K562 (cell line): ENCODE measurements at regions not wholly inside any gene's neighbourhood (a gene's known extent, or its start where the extent isn't known, plus 50 kb on each side); places are given as distances from the start of the nearest gene placed in this dataset.

Experiments
- ATAC-seq: fragments of 200-7000 bp; cut with Tn5 transposase; 3 replicates; pipeline ENCODE4 v1.9.1; 2020; ENCODE audit warnings: moderate library complexity
- BruUV-seq: library from RNA; stranded (reverse); fragments of 400-500 nt; replicated peaks from 2 replicates; lab custom pipeline; 2021; lab: Mats Ljungman, UMichigan
- CTCF ChIA-PET: fragments of 300-600 bp; formaldehyde crosslinking; extraction: SDS; loops from one replicate; lab custom pipeline; 2021; ENCODE audit warnings: low intra/inter-chr PET ratio; lab: Yijun Ruan, JAX
- POLR2A ChIA-PET: fragments of 300-600, 350-650 bp; sonication (Branson Sonifier 250); formaldehyde crosslinking; extraction: SDS; loops from one replicate; lab custom pipeline; 2021; ENCODE audit warnings: antibody characterized with exemption, inconsistent platforms; lab: Yijun Ruan, JAX
- DNase-seq, 4 experiments: peaks; one replicate each; pipeline versions ENCODE4 v3.0.0 to v3.0.0-alpha.2; 2011 to 2018; ENCODE audit warnings: low spot score in 3 of 4, mixed read lengths in 3 of 4; ENCODE audit errors: extremely low read depth in 1 of 4
- FAIRE-seq: peaks from 2 replicates; lab custom pipeline; 2011; peaks lifted over from hg19 to GRCh38; lab: Jason Lieb, UNC
- H2AFZ ChIP-seq: 2 replicates; pipeline ENCODE4 v1.6.0; 2011; ENCODE audit warnings: low read depth, low read length, control low read depth, inconsistent platforms
- H3K27ac ChIP-seq: fragments of 200-600 bp; 3 replicates; pipeline ENCODE4 v1.8.0; 2011; ENCODE audit warnings: low read depth, mild to moderate bottlenecking, control low read depth, inconsistent platforms, low read length, moderate library complexity, mixed read lengths; ENCODE audit errors: extremely low read depth
- H3K27me3 ChIP-seq, 2 experiments: fragments of 300-600 bp in 1 of 2; 2 replicates in 1 of 2; 3 replicates in 1 of 2; pipeline versions ENCODE4 v1.6.0 to v1.8.0; 2011; ENCODE audit warnings: inconsistent platforms in 2 of 2, low read length in 2 of 2, mild to moderate bottlenecking in 1 of 2, mixed read lengths in 1 of 2, moderate library complexity in 1 of 2; ENCODE audit not compliant: control insufficient read depth in 2 of 2, insufficient read depth in 2 of 2
- H3K36me3 ChIP-seq: fragments of 300-600 bp; 3 replicates; pipeline ENCODE4 v1.8.0; 2011; ENCODE audit warnings: mild to moderate bottlenecking, low read length, inconsistent platforms; ENCODE audit not compliant: control insufficient read depth, insufficient read depth
- H3K4me1 ChIP-seq, 2 experiments: fragments of 200-600 bp in 1 of 2; replicated peaks in 1 of 2; 2 replicates in 1 of 2; 3 replicates in 1 of 2; pipeline versions ENCODE4 v1.5.1 to v1.8.0; 2011; ENCODE audit warnings: inconsistent platforms in 2 of 2, low read length in 2 of 2, mild to moderate bottlenecking in 1 of 2, mixed read lengths in 1 of 2, moderate library complexity in 1 of 2; ENCODE audit not compliant: control insufficient read depth in 2 of 2, insufficient read depth in 2 of 2
- H3K4me2 ChIP-seq: 2 replicates; pipeline ENCODE4 v1.6.1; 2011; ENCODE audit warnings: low read length, control low read depth, inconsistent platforms, mixed read lengths; ENCODE audit not compliant: insufficient read depth
- H3K4me3 ChIP-seq: fragments of 200-600 bp; sonication (generic), shearing (Covaris generic); 2 replicates; pipeline ENCODE4 v1.5.1; 2016; ENCODE audit warnings: control low read depth, inconsistent platforms
- H3K79me2 ChIP-seq: fragments of 200-600 bp; 3 replicates; pipeline ENCODE4 v1.8.0; 2011; ENCODE audit warnings: low read length, inconsistent platforms; ENCODE audit not compliant: control insufficient read depth, insufficient read depth
- H3K9ac ChIP-seq, 2 experiments: 2 replicates each; pipeline versions ENCODE4 v1.6.0 to v1.6.1; 2011; ENCODE audit warnings: low read depth in 2 of 2, low read length in 2 of 2, control low read depth in 1 of 2, inconsistent platforms in 1 of 2, mild to moderate bottlenecking in 1 of 2, mixed read lengths in 1 of 2; ENCODE audit not compliant: insufficient read depth in 1 of 2
- H3K9me1 ChIP-seq: one replicate; pipeline ENCODE4 v1.6.0; 2011; ENCODE audit warnings: inconsistent platforms, mild to moderate bottlenecking, low read length, moderate library complexity; ENCODE audit not compliant: control insufficient read depth, insufficient read depth
- H3K9me3 ChIP-seq: replicated peaks from 2 replicates; pipeline ENCODE4 v1.5.1; 2011; ENCODE audit warnings: low read depth, low read length, inconsistent platforms; ENCODE audit not compliant: control insufficient read depth, insufficient read depth
- H4K20me1 ChIP-seq: replicated peaks from 2 replicates; pipeline ENCODE4 v1.6.1; 2011; ENCODE audit warnings: low read length, inconsistent platforms, mixed read lengths; ENCODE audit not compliant: control insufficient read depth, insufficient read depth
- ARID3A ChIP-seq: IDR thresholded peaks from 2 replicates; pipeline ENCODE4 v1.6.1; 2012; ENCODE audit warnings: low read depth, low read length, improper control_type of control experiment, borderline replicate concordance
- ASH1L ChIP-seq: fragments of 450-650 bp; IDR thresholded peaks from 2 replicates; pipeline ENCODE4 v1.6.1; 2018; ENCODE audit warnings: borderline replicate concordance, mild to moderate bottlenecking, low read depth; ENCODE audit not compliant: partially characterized antibody
- CBFB ChIP-seq: sonication (generic); formaldehyde crosslinking; IDR thresholded peaks from 2 replicates; pipeline ENCODE4 v1.4.0; 2020; ENCODE audit warnings: mild to moderate bottlenecking, missing genetic modification reagents
- ELK3 ChIP-seq: fragments of 450-650 bp; formaldehyde crosslinking; IDR thresholded peaks from 2 replicates; pipeline ENCODE4 v1.4.0; 2020; ENCODE audit warnings: mild to moderate bottlenecking
- HNRNPL ChIP-seq: fragments of 200-400 bp; formaldehyde crosslinking; IDR thresholded peaks from 2 replicates; pipeline ENCODE4 v1.6.1; 2017; ENCODE audit warnings: low read depth, mild to moderate bottlenecking, low read length
- KLF6 ChIP-seq: fragments of 250-450 bp; sonication (Bioruptor Pico); IDR thresholded peaks from 2 replicates; pipeline ENCODE4 v1.4.0; 2020; ENCODE audit warnings: mild to moderate bottlenecking, moderate library complexity, borderline replicate concordance
- MIER1 ChIP-seq: fragments of 450-650 bp; IDR thresholded peaks from 2 replicates; pipeline ENCODE4 v1.6.1; 2016; ENCODE audit warnings: antibody characterized with exemption, mild to moderate bottlenecking, low read depth
- SMAD3 ChIP-seq: fragments of 450-650 bp; formaldehyde crosslinking; conservative IDR thresholded peaks from 2 replicates; pipeline ENCODE4 v1.4.0; 2020; ENCODE audit warnings: mild to moderate bottlenecking
- ZNF175 ChIP-seq: fragments of 200-800 bp; sonication (Bioruptor generic); IDR thresholded peaks from 2 replicates; pipeline ENCODE4 v1.6.1; 2016; ENCODE audit warnings: low read depth, mild to moderate bottlenecking, missing genetic modification characterization, missing compliant biosample characterization
- ZNF512 ChIP-seq: IDR thresholded peaks from 2 replicates; pipeline ENCODE4 v1.6.1; 2016; ENCODE audit warnings: missing genetic modification characterization, missing compliant biosample characterization
- ZNF766 ChIP-seq: fragments of 200-800 bp; sonication (Bioruptor generic); conservative IDR thresholded peaks from 2 replicates; pipeline ENCODE4 v1.6.1; 2016; ENCODE audit warnings: missing genetic modification characterization, missing compliant biosample characterization
- WGBS: fragments of 100-300 bp; shearing (Covaris generic); methylation state at CpG from one replicate; pipeline ENCODE4 v1.1.6; 2016; ENCODE audit warnings: low coverage, mixed read lengths; ENCODE audit not compliant: insufficient coverage; ENCODE audit errors: missing lambda C conversion rate; 5-methylcytosine and 5-hydroxymethylcytosine counted together
- in situ Hi-C: fragments of 300-500 bp; cut with MboI; formaldehyde crosslinking; loops from 4 replicates; pipeline ENCODE4 v1.15.0; 2018; ENCODE audit warnings: inconsistent platforms, mixed read lengths
- intact Hi-C: fragments of 100-400 bp; cut with micrococcal nuclease; formaldehyde crosslinking; loops from 2 replicates; pipeline ENCODE4 v1.14.2; 2022

GRCh38 chr6:77298283-77298682, 165.0 kb downstream of the HTR1B start:
- intact Hi-C loops: no loop called here
- H3K9ac ChIP-seq: no peak overlapping the region
- H3K79me2 ChIP-seq: no peaks in the 10 kb centered on the region
- CTCF ChIA-PET: no interaction called here
- no peak for DNase-seq
- no peak overlapping the region for H3K4me2 ChIP-seq
- H2AFZ ChIP-seq: no peak overlapping the region
- H3K27me3 ChIP-seq: no peaks in the 10 kb centered on the region
- no peak overlapping the region for H3K27ac ChIP-seq
- H4K20me1 ChIP-seq: no peaks in the 10 kb centered on the region
- in situ Hi-C loops: no loop called here
- no peak for TF ChIP-seq KLF6 (CRISPR knock-in tag)
- no peak for TF ChIP-seq MIER1
- TF ChIP-seq HNRNPL: no peak
- no peak for TF ChIP-seq ZNF766 (CRISPR knock-in tag)
- no peak for TF ChIP-seq ZNF512 (tag)
- no peak for TF ChIP-seq ELK3 (CRISPR knock-in tag)
- TF ChIP-seq ARID3A: no peak
- TF ChIP-seq CBFB (CRISPR knock-in tag): no peak
- no peak for TF ChIP-seq ASH1L
- no peak for TF ChIP-seq SMAD3 (CRISPR knock-in tag)
- TF ChIP-seq ZNF175 (CRISPR knock-in tag): no peak
- H3K36me3 ChIP-seq: no peaks in the 10 kb centered on the region
- no peak for ATAC-seq
- no peaks in the 10 kb centered on the region for H3K9me3 ChIP-seq
- H3K4me1 ChIP-seq: no peaks in the 10 kb centered on the region
- 0% methylated on average over 1 of the region's 1 CpG for WGBS
- H3K9me1 ChIP-seq: no peaks in the 10 kb centered on the region
- no peak overlapping the region for H3K4me3 ChIP-seq
- FAIRE-seq: no peak
- BruUV-seq: no TSS peak
- POLR2A ChIA-PET: no interaction called here
